ENCODE measurements at regions not wholly inside any gene's neighbourhood (a gene's known extent, or its start where the extent isn't known, plus 50 kb on each side); places are given as distances from the start of the nearest gene placed in this dataset.
"Not testable (repeated sequence)": the region's sequence is repeated elsewhere in the genome, so short reads cannot be mapped to it uniquely, and the experiment has no call there.

DNA sequence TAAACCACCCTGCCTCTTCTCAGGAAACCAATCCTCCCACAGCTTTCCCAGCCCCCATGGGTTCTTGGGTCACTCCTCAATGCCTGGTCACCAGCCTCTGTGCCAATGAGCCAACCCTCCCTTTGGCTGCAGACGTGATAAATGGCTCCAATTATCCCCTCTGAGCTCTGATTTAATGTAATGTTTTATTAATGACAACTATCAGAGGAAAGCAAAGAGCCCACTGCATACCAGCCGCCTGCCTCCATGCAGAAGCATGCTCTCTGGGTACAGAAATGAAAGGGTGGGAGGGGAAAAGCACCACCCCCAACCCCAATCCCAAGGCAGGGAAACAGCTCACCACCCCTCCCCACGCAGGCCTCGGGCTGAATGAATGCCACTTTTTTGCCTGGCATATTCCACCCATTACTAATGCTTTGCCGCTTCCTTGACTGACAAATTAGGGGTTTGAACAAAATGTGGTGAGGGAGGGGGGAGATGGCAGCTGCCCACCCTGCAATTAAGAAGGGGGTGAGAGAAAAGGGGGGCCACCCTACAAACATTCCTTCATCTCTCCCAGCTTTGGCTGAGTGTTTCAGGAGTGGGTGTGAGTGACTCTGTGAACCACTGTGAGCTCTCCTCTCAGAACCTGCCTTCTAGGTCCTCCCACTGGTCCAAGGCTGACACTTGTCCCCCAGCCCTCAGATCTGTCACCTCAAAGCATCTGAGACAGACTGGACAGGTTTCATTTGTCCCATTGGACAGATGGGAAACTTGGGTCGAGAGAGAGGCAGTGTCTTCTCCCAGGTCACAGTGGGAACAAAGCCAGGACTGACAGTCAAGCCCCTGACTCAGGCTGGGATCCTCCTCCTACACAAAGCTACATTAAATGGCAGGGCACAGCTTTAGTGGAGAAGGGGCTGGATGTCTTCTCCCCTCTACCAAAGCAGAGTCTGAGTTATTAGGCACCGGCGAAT is 161.5 kb downstream of the TMEM132E start:
- DNase-seq, result no peak
- WGBS, 2 donors, result 69% methylated on average over 8 of the region's 8 CpGs
- H3K4me1 ChIP-seq, result no peaks in the 10 kb centered on the region
- intact Hi-C loops (cut with DNase I), result no loop called here
- no peak overlapping the region for H3K4me3 ChIP-seq (replicated peaks in 1 of 3)
- H3K9me3 ChIP-seq, result no peaks in the 10 kb centered on the region
- TF ChIP-seq CTCF (IDR thresholded peaks at IDR 0.05), result no peak
- TF ChIP-seq POLR2A (IDR thresholded peaks at IDR 0.05), result no peak
- H3K27me3 ChIP-seq, result no peaks in the 10 kb centered on the region
- no peak overlapping the region for H3K27ac ChIP-seq
- no peaks in the 10 kb centered on the region for H3K36me3 ChIP-seq

GRCh38 chr17:34739386-34739785 is 160.0 kb downstream of the TMEM132E start:
- intact Hi-C loops (cut with DNase I), result no loop called here
- Histone ChIP-seq H3K4me1 (no peaks in the 10 kb centered on the region), H3K27me3 (no peaks in the 10 kb centered on the region), H3K36me3 (no peaks in the 10 kb centered on the region), H3K4me3 (replicated peaks in 1 of 3) (no peak overlapping the region), H3K9me3 (no peaks in the 10 kb centered on the region), H3K27ac (no peak overlapping the region)
- DNase-seq, result no peak
- TF ChIP-seq POLR2A (IDR thresholded peaks at IDR 0.05) (no peak), CTCF (IDR thresholded peaks at IDR 0.05) (no peak)
- 64 to 73% methylated on average over 5 of the region's 5 CpGs for WGBS, 2 donors

DNA sequence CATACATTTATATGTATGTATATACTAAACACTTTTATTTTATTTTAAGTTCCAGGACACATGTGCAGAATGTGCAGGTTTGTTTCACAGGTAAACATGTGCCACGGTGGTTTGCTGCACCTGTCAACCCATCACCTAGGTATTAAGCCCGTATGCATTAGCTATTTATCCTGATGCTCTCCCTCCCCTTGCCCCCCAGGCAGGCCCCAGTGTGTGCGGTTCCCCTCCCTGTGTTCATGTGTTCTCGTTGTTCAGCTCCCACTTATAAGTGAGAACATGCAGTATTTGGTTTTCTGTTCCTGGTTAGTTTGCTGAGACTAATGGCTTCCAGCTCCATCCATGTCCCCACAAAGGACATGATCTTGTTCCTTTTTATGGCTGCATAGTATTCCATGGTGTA is 158.3 kb downstream of the TMEM132E start:
- H3K36me3 ChIP-seq; H3K4me3 ChIP-seq (replicated peaks in 1 of 3); H3K4me1 ChIP-seq; intact Hi-C loops (cut with DNase I); DNase-seq; H3K27me3 ChIP-seq; H3K9me3 ChIP-seq; H3K27ac ChIP-seq: not testable (repeated sequence)
- 75 to 80% methylated on average over 4 of the region's 4 CpGs for WGBS, 2 donors

DNA sequence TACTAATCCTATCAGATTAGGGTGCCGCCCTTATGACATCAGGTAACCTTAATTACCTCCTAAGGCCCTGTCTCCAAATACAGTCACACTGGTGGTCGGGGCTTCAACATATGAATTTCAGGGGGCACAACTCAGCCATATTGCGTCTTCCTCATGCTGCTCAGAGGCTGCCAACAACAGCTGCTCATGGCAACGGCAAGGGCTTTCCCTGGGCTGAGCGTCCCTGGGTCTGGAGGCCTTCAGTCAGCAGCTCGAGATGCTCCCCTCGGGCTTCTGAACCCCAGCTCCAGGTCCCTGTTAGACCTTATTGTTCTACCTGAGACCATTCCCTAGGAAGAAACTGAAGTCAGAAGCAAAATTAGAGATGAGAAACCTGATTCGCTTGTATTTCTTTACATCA is 157.2 kb downstream of the TMEM132E start:
- Histone ChIP-seq H3K9me3 (no peaks in the 10 kb centered on the region), H3K27ac (no peak overlapping the region), H3K36me3 (no peaks in the 10 kb centered on the region), H3K4me3 (replicated peaks in 1 of 3) (no peak overlapping the region), H3K4me1 (no peaks in the 10 kb centered on the region), H3K27me3 (no peaks in the 10 kb centered on the region)
- TF ChIP-seq POLR2A (IDR thresholded peaks at IDR 0.05), result no peak
- no peak for TF ChIP-seq CTCF (IDR thresholded peaks at IDR 0.05)
- no peak for DNase-seq
- WGBS, 2 donors, result 71 to 74% methylated on average over 7 to 8 of the region's 8 CpGs
- intact Hi-C loops (cut with DNase I), result no loop called here

DNA sequence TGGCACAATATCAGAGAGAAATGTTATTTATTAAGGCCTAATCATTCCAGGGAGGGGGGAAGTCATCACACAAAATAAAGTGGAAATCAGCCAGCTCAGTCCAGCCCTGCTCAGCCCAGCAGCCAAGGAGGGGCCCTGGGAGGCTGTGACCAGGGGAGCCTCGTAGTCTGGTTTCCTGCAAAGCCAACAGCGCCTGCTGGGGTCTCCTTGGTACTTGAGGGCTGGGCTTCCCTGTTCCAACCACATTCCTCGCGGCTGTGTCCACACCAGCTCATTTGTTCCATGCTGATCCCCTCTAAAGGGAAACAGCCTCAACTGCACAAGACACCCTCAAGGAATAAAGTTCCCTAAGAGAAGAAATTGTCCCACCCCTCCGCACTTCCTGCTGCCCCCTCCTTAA is 154.0 kb downstream of the TMEM132E start:
- Histone ChIP-seq H3K27me3 (no peaks in the 10 kb centered on the region), H3K36me3 (no peaks in the 10 kb centered on the region), H3K4me3 (replicated peaks in 1 of 3) (no peak overlapping the region), H3K27ac (no peak overlapping the region), H3K9me3 (no peaks in the 10 kb centered on the region), H3K4me1 (no peaks in the 10 kb centered on the region)
- DNase-seq, result no peak
- intact Hi-C loops (cut with DNase I), result no loop called here
- TF ChIP-seq POLR2A (IDR thresholded peaks at IDR 0.05) (no peak), CTCF (IDR thresholded peaks at IDR 0.05) (no peak)
- WGBS, 2 donors, result 33 to 56% methylated on average over 5 of the region's 5 CpGs

All from thyroid gland (tissue), 4 donors.